SK-N-SH treated with all-trans-retinoic acid at 6 μM for 48 hours (cell line): ENCODE measurements at regions not wholly inside any gene's neighbourhood (a gene's known extent, or its start where the extent isn't known, plus 50 kb on each side); places are given as distances from the start of the nearest gene placed in this dataset.

Experiments used
- ARNTL ChIP-seq: fragments of 450-650 bp; formaldehyde crosslinking; IDR thresholded peaks from 2 replicates; pipeline ENCODE4 v1.5.0; 2020; ENCODE audit warnings: low read depth, mild to moderate bottlenecking, moderate library complexity, borderline replicate concordance
- CREB5 ChIP-seq: fragments of 250-450 bp; sonication (Bioruptor Pico); IDR thresholded peaks from 2 replicates; pipeline ENCODE4 v1.5.1; 2020; ENCODE audit warnings: low read depth, mild to moderate bottlenecking, moderate library complexity
- CSDC2 ChIP-seq: fragments of 250-450 bp; sonication (Bioruptor Pico); IDR thresholded peaks from 2 replicates; pipeline ENCODE4 v1.5.0; 2020; ENCODE audit warnings: mild to moderate bottlenecking, moderate library complexity
- ESRRG ChIP-seq: fragments of 250-450 bp; sonication (Bioruptor Pico); IDR thresholded peaks from 2 replicates; pipeline ENCODE4 v1.6.1; 2021; ENCODE audit warnings: mild to moderate bottlenecking
- ISL1 ChIP-seq: fragments of 250-450 bp; sonication (Bioruptor Pico); IDR thresholded peaks from 2 replicates; pipeline ENCODE4 v2.1.2; 2022; ENCODE audit warnings: mild to moderate bottlenecking, moderate library complexity
- PATZ1 ChIP-seq: fragments of 250-450 bp; sonication (Bioruptor Pico); IDR thresholded peaks from 2 replicates; pipeline ENCODE4 v1.8.0; 2020; ENCODE audit warnings: mild to moderate bottlenecking, moderate library complexity, borderline replicate concordance
- PPARA ChIP-seq: fragments of 250-450 bp; sonication (Bioruptor Pico); IDR thresholded peaks from 2 replicates; pipeline ENCODE4 v1.5.0; 2020; ENCODE audit warnings: mild to moderate bottlenecking, borderline replicate concordance
- TSHZ2 ChIP-seq: fragments of 250-450 bp; sonication (Bioruptor Pico); IDR thresholded peaks from 2 replicates; pipeline ENCODE4 v1.5.0; 2020; ENCODE audit warnings: mild to moderate bottlenecking, moderate library complexity
- ZNF70 ChIP-seq: fragments of 450-650 bp; formaldehyde crosslinking; IDR thresholded peaks from 2 replicates; pipeline ENCODE4 v1.5.0; 2020; ENCODE audit warnings: mild to moderate bottlenecking, moderate library complexity

- TF ChIP-seq PPARA (no peak), PATZ1 (CRISPR knock-in tag) (no peak), ESRRG (CRISPR knock-in tag) (no peak), ZNF70 (no peak), TSHZ2 (CRISPR knock-in tag) (no peak), CREB5 (CRISPR knock-in tag) (no peak), ARNTL (CRISPR knock-in tag) (no peak), CSDC2 (CRISPR knock-in tag) (no peak), ISL1 (CRISPR knock-in tag) (no peak)
Measured at GRCh38 chr18:66900837-66901236, 296.9 kb upstream of the CDH19 start.
